ENCODE measurements at regions not wholly inside any gene's neighbourhood (a gene's known extent, or its start where the extent isn't known, plus 50 kb on each side); places are given as distances from the start of the nearest gene placed in this dataset.

GRCh38 chr15:89421219-89421618 is 75.2 kb downstream of the RHCG start:
- no peak overlapping the region for H3K23ac ChIP-seq (ENCODE audit: low read length in 2 of 2)
- no peak overlapping the region for H2AK5ac ChIP-seq (ENCODE audit: low read length, severe bottlenecking)
- no peaks in the 10 kb centered on the region for H3K79me1 ChIP-seq (replicated peaks; ENCODE audit: low read length, poor library complexity, severe bottlenecking)
- H4K8ac ChIP-seq (ENCODE audit: low read length), result no peak overlapping the region
- H2BK15ac ChIP-seq (ENCODE audit: low read depth, poor library complexity, severe bottlenecking), result no peak overlapping the region
- no peak overlapping the region for H3K27ac ChIP-seq (ENCODE audit: low read length, poor library complexity, severe bottlenecking)
- no peak overlapping the region for H2BK120ac ChIP-seq (ENCODE audit: low read depth, low read length)
- DNase-seq, result no peak
- H3K18ac ChIP-seq (ENCODE audit: low read depth in 1 of 2, low read length in 2 of 2), result no peak overlapping the region
- no peak overlapping the region for H2AFZ ChIP-seq (ENCODE audit: low read depth, low read length)
- peaks cover 75 to 91% of the 10 kb centered on the region in 2 experiments for H3K27me3 ChIP-seq (ENCODE audit: control insufficient read depth in 1 of 2, insufficient read depth in 1 of 2, low read length in 2 of 2)
- H2BK12ac ChIP-seq (ENCODE audit: low read length in 2 of 2), result no peak overlapping the region
- H3K9me3 ChIP-seq (ENCODE audit: control insufficient read depth, low read length), result no peaks in the 10 kb centered on the region
- H3K4ac ChIP-seq (ENCODE audit: low read depth in 1 of 2, low read length in 2 of 2), result no peak overlapping the region
- H3K4me2 ChIP-seq (ENCODE audit: low read length, poor library complexity, severe bottlenecking), result no peak overlapping the region
- H3K9ac ChIP-seq (ENCODE audit: low read length), result no peak overlapping the region
- WGBS, result 36% methylated on average over 12 of the region's 12 CpGs
- no peak overlapping the region for H3K4me3 ChIP-seq (ENCODE audit: insufficient read depth in 1 of 2, low read depth in 1 of 2, low read length in 2 of 2)
- no peak overlapping the region for H3K14ac ChIP-seq (ENCODE audit: low read length in 2 of 2)
- H3K36me3 ChIP-seq (ENCODE audit: control insufficient read depth in 1 of 2, insufficient read depth in 2 of 2, low read depth in 1 of 2, low read length in 2 of 2), result no peaks in the 10 kb centered on the region
- no peak overlapping the region for H4K91ac ChIP-seq (ENCODE audit: low read length)
- H2BK5ac ChIP-seq (ENCODE audit: low read depth, low read length, poor library complexity, severe bottlenecking), result no peak overlapping the region
- H3K4me1 ChIP-seq (ENCODE audit: control insufficient read depth, insufficient read depth, low read depth, low read length), result no peaks in the 10 kb centered on the region

- H3K4ac ChIP-seq (ENCODE audit: low read depth in 1 of 2, low read length in 2 of 2), result no peak overlapping the region
- no peak overlapping the region for H3K4me3 ChIP-seq (ENCODE audit: insufficient read depth in 1 of 2, low read depth in 1 of 2, low read length in 2 of 2)
- H2AK5ac ChIP-seq (ENCODE audit: low read length, severe bottlenecking), result no peak overlapping the region
- no peak overlapping the region for H2BK12ac ChIP-seq (ENCODE audit: low read length in 2 of 2)
- peaks cover 91 to 94% of the 10 kb centered on the region in 2 experiments for H3K27me3 ChIP-seq (ENCODE audit: control insufficient read depth in 1 of 2, insufficient read depth in 1 of 2, low read length in 2 of 2)
- H3K9ac ChIP-seq (ENCODE audit: low read length), result no peak overlapping the region
- no peak overlapping the region for H2BK120ac ChIP-seq (ENCODE audit: low read depth, low read length)
- no peak overlapping the region for H4K91ac ChIP-seq (ENCODE audit: low read length)
- DNase-seq, result peak; percentile 45
- H3K79me1 ChIP-seq (replicated peaks; ENCODE audit: low read length, poor library complexity, severe bottlenecking), result no peaks in the 10 kb centered on the region
- no peak overlapping the region for H2AFZ ChIP-seq (ENCODE audit: low read depth, low read length)
- H2BK15ac ChIP-seq (ENCODE audit: low read depth, poor library complexity, severe bottlenecking), result no peak overlapping the region
- no peak overlapping the region for H3K14ac ChIP-seq (ENCODE audit: low read length in 2 of 2)
- no peaks in the 10 kb centered on the region for H3K36me3 ChIP-seq (ENCODE audit: control insufficient read depth in 1 of 2, insufficient read depth in 2 of 2, low read depth in 1 of 2, low read length in 2 of 2)
- no peak overlapping the region for H3K23ac ChIP-seq (ENCODE audit: low read length in 2 of 2)
- no peak overlapping the region for H3K4me2 ChIP-seq (ENCODE audit: low read length, poor library complexity, severe bottlenecking)
- no peak overlapping the region for H3K27ac ChIP-seq (ENCODE audit: low read length, poor library complexity, severe bottlenecking)
- H3K9me3 ChIP-seq (ENCODE audit: control insufficient read depth, low read length), result no peaks in the 10 kb centered on the region
- no peaks in the 10 kb centered on the region for H3K4me1 ChIP-seq (ENCODE audit: control insufficient read depth, insufficient read depth, low read depth, low read length)
- no peak overlapping the region for H4K8ac ChIP-seq (ENCODE audit: low read length)
- no peak overlapping the region for H2BK5ac ChIP-seq (ENCODE audit: low read depth, low read length, poor library complexity, severe bottlenecking)
- no peak overlapping the region for H3K18ac ChIP-seq (ENCODE audit: low read depth in 1 of 2, low read length in 2 of 2)
- WGBS, result 17% methylated on average over 16 of the region's 17 CpGs
These were observed 76.9 kb downstream of the RHCG start for GRCh38 chr15:89419370-89419984.

GRCh38 chr15:89417206-89417725 is 79.1 kb downstream of the RHCG start:
- Histone ChIP-seq H4K91ac (ENCODE audit: low read length) (no peak overlapping the region), H3K4me1 (ENCODE audit: control insufficient read depth, insufficient read depth, low read depth, low read length) (no peaks in the 10 kb centered on the region), H2BK12ac (ENCODE audit: low read length in 2 of 2) (no peak overlapping the region), H3K9ac (ENCODE audit: low read length) (no peak overlapping the region), H3K27ac (ENCODE audit: low read length, poor library complexity, severe bottlenecking) (no peak overlapping the region), H3K18ac (ENCODE audit: low read depth in 1 of 2, low read length in 2 of 2) (no peak overlapping the region), H2BK5ac (ENCODE audit: low read depth, low read length, poor library complexity, severe bottlenecking) (no peak overlapping the region), H3K36me3 (ENCODE audit: control insufficient read depth in 1 of 2, insufficient read depth in 2 of 2, low read depth in 1 of 2, low read length in 2 of 2) (no peaks in the 10 kb centered on the region), H3K23ac (ENCODE audit: low read length in 2 of 2) (no peak overlapping the region), H3K9me3 (ENCODE audit: control insufficient read depth, low read length) (peaks cover under 1% of the 10 kb centered on the region), H2BK15ac (ENCODE audit: low read depth, poor library complexity, severe bottlenecking) (no peak overlapping the region), H3K4ac (ENCODE audit: low read depth in 1 of 2, low read length in 2 of 2) (no peak overlapping the region), H3K14ac (ENCODE audit: low read length in 2 of 2) (no peak overlapping the region), H2AFZ (ENCODE audit: low read depth, low read length) (no peak overlapping the region), H3K27me3 (ENCODE audit: control insufficient read depth in 1 of 2, insufficient read depth in 1 of 2, low read length in 2 of 2) (peaks cover 96 to 98% of the 10 kb centered on the region in 2 experiments), H3K4me2 (ENCODE audit: low read length, poor library complexity, severe bottlenecking) (no peak overlapping the region), H2BK120ac (ENCODE audit: low read depth, low read length) (no peak overlapping the region), H3K4me3 (ENCODE audit: insufficient read depth in 1 of 2, low read depth in 1 of 2, low read length in 2 of 2) (no peak overlapping the region), H4K8ac (ENCODE audit: low read length) (no peak overlapping the region), H2AK5ac (ENCODE audit: low read length, severe bottlenecking) (no peak overlapping the region), H3K79me1 (replicated peaks; ENCODE audit: low read length, poor library complexity, severe bottlenecking) (no peaks in the 10 kb centered on the region)
- DNase-seq, result no peak
- 77% methylated on average over 22 of the region's 22 CpGs for WGBS

- Histone ChIP-seq H3K27me3 (ENCODE audit: control insufficient read depth in 1 of 2, insufficient read depth in 1 of 2, low read length in 2 of 2) (peaks cover 96 to 98% of the 10 kb centered on the region in 2 experiments), H2AFZ (ENCODE audit: low read depth, low read length) (no peak overlapping the region), H3K9me3 (ENCODE audit: control insufficient read depth, low read length) (peaks cover 3% of the 10 kb centered on the region), H3K9ac (ENCODE audit: low read length) (no peak overlapping the region), H2BK12ac (ENCODE audit: low read length in 2 of 2) (no peak overlapping the region), H3K4ac (ENCODE audit: low read depth in 1 of 2, low read length in 2 of 2) (no peak overlapping the region), H2BK120ac (ENCODE audit: low read depth, low read length) (no peak overlapping the region), H3K4me1 (ENCODE audit: control insufficient read depth, insufficient read depth, low read depth, low read length) (peaks cover 1% of the 10 kb centered on the region), H2BK15ac (ENCODE audit: low read depth, poor library complexity, severe bottlenecking) (no peak overlapping the region), H4K91ac (ENCODE audit: low read length) (no peak overlapping the region), H2AK5ac (ENCODE audit: low read length, severe bottlenecking) (no peak overlapping the region), H3K27ac (ENCODE audit: low read length, poor library complexity, severe bottlenecking) (no peak overlapping the region), H3K4me2 (ENCODE audit: low read length, poor library complexity, severe bottlenecking) (no peak overlapping the region), H4K8ac (ENCODE audit: low read length) (no peak overlapping the region), H2BK5ac (ENCODE audit: low read depth, low read length, poor library complexity, severe bottlenecking) (no peak overlapping the region), H3K18ac (ENCODE audit: low read depth in 1 of 2, low read length in 2 of 2) (no peak overlapping the region), H3K36me3 (ENCODE audit: control insufficient read depth in 1 of 2, insufficient read depth in 2 of 2, low read depth in 1 of 2, low read length in 2 of 2) (no peaks in the 10 kb centered on the region), H3K4me3 (ENCODE audit: insufficient read depth in 1 of 2, low read depth in 1 of 2, low read length in 2 of 2) (no peak overlapping the region), H3K23ac (ENCODE audit: low read length in 2 of 2) (no peak overlapping the region), H3K14ac (ENCODE audit: low read length in 2 of 2) (no peak overlapping the region), H3K79me1 (replicated peaks; ENCODE audit: low read length, poor library complexity, severe bottlenecking) (no peaks in the 10 kb centered on the region)
- peak; percentile 53 for DNase-seq
- WGBS, result 30% methylated on average over 47 of the region's 47 CpGs
These were observed 79.8 kb downstream of the RHCG start for GRCh38 chr15:89416339-89417183.
